NOMO-1 treated with dmso at 0.1 percent for 144 hours (cell line): ENCODE measurements at regions not wholly inside any gene's neighbourhood (a gene's known extent, or its start where the extent isn't known, plus 50 kb on each side); places are given as distances from the start of the nearest gene placed in this dataset.
"Not testable (repeated sequence)": the region's sequence is repeated elsewhere in the genome, so short reads cannot be mapped to it uniquely, and the experiment has no call there.

Experiments
- DNase-seq: peaks from one replicate; lab custom pipeline; 2025; ENCODE audit not compliant: unreplicated experiment; lab: John Stamatoyannopoulos, UW

GRCh38 chr2:187610450-187610849, 56.2 kb upstream of the TFPI start:
- not testable (repeated sequence) for DNase-seq

- no peak for DNase-seq
These were observed 58.6 kb upstream of the TFPI start for GRCh38 chr2:187612857-187613256.

GRCh38 chr2:187614756-187615155, 60.5 kb upstream of the TFPI start:
- no peak for DNase-seq

DNA sequence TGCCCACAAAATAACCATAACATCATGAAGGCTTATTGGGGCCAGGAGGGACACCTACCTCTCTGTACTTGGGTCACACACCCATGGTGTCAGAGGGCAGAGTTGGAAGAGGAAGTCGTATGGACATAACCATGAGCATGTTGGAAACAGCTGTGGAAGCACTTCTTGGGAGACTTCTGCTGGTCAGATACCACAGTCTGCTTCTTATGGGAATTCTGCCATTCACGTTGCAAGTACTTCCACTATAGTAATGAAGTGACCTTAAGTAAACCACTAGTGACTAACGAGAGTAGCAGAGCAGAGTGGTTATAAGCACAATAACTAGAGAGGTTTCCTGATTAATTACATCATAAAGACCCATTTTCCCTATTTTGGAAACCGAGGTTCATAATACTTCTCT, 61.1 kb upstream of the TFPI start:
- no peak for DNase-seq

DNA sequence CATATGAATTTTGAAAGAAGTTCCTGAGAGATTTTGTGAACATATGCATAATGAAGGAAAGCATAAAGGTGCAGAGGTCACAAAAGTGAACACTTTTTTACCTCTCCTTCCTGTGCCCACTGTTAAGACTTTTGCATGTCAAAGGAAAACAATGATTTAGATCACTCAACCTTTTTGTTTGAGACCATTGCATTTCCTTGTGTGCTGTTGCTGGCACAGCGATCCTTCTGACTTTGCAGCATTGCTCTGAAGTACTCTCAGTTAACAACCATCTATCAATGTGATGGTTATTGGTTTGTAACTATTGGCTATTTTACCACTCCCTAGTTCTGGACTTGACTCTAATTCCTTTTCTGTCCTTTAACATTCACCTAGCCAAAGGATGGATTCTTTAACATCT, 61.7 kb upstream of the TFPI start:
- no peak for DNase-seq

DNA sequence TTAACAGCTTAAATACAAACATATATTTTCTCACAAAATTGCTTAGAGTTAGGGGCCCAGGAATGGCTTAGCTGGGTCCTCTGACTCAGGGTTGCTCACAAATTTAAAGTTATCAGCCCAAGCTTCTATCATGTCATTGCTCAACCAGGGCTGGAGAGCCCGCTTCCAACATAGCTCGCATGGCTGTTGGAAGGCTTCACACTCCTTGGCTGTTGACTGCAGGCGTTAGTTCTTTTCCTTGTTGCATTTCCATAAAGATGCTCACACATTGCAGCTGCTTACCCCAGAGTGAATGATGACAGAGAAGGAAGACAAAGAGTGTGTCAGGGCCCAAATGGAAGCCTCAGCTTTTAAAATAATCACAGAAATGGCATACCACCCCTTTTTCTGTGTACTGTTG, 62.9 kb upstream of the TFPI start:
- no peak for DNase-seq

DNA sequence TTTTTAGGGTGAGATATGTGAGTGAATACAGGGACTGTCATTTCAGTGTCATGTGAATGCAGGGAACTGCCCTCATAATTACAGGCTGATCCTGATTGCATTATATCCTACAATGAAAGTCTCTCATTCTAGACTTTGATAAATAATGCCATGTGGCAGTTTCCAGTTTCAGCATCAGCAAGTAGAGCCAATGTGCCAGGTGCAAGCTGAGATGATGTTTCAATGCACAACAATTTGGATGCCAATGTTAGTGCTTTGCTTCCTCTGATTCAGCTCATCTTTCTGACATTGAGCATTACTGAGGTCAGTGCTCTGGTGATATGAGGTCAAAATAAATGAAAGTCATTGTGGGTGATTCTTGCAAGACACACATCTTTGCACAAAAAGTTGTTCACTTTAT, 63.7 kb upstream of the TFPI start:
- DNase-seq: no peak

DNA sequence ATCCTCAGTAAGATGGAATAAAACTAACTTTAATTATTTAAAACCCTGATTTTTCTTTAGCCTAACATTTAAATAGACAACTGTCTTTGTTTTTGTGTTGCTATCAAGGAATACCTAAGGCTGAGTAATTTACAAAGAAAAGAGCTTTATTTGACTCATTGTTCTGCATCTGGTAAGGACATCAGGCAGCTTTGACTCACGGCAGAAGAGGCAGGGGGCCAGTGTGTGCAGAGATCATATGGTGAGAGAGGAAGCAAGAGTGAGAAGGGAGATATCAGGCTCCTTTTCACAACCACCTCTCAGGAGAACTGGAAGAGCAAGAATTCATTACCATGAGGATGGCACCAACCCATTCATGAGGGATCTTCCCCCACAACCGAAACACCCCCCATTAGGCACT, 64.6 kb upstream of the TFPI start:
- DNase-seq: no peak

DNA sequence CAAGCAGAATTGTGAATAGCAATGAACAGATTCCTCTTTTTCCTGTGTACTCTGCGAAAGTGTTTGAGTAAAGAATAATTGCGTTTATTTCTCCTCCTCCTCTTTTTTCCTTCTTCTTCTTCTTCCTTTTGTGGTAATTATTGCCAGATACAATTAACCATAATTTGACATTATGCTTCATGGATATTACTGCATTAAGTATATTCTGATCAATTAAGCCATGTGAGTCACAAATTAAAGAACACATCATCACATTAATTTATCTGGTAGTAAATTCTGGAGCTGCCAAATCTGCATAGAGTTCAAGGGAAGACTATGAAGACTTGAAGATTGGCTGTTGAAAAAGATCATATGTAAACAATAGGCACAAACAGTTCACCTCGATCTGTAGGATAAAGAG, 72.9 kb upstream of the TFPI start:
- DNase-seq: no peak

GRCh38 chr2:187636731-187637391, 82.6 kb upstream of the TFPI start:
- not testable (repeated sequence) for DNase-seq

- DNase-seq: not testable (repeated sequence)
These were observed 83.1 kb upstream of the TFPI start for GRCh38 chr2:187637392-187637740.

- not testable (repeated sequence) for DNase-seq
These were observed 83.5 kb upstream of the TFPI start for GRCh38 chr2:187637771-187638170.

- DNase-seq: no peak
These were observed 84.6 kb upstream of the TFPI start for GRCh38 chr2:187638840-187639239.

GRCh38 chr2:187640926-187641510, 86.8 kb upstream of the TFPI start:
- DNase-seq: no peak

GRCh38 chr2:187642498-187642897, 88.3 kb upstream of the TFPI start:
- DNase-seq: no peak

DNA sequence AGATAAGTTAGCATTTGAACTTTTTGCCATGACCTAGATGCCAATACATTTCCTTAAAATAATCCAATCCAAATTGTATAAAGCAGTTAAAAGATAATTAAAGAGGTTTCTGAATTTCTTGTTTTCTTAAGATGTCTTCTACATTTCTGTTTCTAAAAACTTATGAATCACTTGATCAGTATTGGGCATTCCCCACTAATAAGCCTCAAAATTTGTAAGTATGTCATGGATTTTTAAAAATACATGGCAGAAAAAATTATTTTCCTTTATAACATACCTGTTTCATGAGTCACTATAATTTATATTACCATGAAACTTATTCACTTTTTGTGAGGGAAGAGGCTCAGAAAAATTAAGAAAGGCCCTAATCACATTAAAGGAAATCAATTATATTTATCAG, 90.3 kb upstream of the TFPI start:
- DNase-seq: no peak

DNA sequence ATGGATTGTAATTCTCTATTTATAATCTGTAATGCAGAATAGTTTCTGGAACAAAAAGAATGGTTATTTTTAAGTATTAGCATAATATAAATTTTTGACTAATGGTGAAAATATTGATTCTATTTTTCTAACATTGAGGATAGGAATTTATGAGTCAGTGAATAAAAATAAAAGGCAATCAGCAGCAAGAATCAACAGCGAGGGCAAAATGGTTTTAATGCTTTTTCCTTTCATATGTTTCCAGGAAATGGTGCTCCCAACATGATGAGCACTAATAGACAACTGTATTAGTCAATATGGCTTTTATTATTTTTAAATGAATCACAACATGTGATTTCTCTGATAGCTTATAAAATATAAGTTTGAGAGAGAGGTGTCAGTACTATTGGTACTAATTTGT, 90.7 kb upstream of the TFPI start:
- DNase-seq: no peak

GRCh38 chr2:187646556-187646955, 92.3 kb upstream of the TFPI start:
- DNase-seq: no peak

DNA sequence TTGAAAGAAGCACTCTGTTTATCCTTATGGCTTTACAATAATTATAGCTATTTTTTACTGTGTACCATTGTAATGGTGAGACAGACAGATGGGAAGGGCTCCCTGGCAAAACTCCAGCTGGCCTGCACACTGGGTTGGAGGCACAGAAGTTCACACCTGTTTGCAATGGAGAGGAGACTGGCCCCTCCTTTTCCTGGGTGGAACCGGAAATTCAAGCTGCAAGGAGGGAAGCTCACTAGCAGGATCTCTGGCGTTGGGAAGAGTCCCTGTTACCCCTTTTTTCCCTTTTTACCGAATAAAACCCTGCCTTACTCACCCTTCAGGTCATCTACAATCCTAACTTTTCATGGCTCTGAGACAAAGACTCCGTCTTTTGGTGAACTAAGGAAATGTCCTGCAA, 100.3 kb upstream of the TFPI start:
- DNase-seq: no peak

DNA sequence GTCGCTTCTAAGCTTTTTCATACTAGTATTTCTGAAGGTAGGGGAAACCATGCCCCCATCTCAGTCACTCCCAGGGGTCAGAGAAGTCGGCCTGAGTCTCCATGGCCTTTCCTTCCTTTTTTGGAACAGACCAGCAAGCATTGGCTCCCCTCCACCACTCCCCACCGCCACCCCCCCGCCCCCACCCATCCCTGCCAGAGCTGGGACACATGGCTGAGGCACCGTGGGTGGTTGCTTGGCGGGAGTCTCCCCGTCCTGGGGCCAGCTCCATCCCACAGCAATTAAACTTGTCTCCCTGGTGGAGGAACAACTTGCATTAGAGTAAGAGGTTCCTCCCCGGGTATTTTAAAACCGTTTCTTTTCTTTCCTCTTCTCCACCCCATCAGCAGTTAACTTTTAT, 100.8 kb upstream of the TFPI start:
- DNase-seq: no peak

DNA sequence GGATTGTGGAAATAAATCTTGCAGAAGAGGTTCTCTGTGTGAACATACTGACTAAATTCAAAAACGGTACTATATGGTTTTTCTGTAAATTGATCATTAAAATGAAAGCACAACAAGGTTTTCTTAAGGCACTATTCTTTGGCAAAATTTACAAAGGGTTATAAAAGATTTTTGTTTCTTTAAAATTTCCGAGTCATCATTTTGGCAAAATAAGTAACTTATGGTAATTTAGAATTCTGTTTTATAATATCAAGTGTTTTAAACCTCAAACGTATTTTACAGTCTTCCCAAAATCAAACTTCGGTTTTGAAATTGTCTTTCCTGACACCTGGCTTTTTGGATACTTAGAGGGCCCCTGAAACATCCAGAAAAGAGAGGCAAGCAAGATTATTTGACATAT, 101.9 kb upstream of the TFPI start:
- DNase-seq: no peak

- DNase-seq: no peak
These were observed 104.8 kb upstream of the TFPI start for GRCh38 chr2:187658952-187659525.

DNA sequence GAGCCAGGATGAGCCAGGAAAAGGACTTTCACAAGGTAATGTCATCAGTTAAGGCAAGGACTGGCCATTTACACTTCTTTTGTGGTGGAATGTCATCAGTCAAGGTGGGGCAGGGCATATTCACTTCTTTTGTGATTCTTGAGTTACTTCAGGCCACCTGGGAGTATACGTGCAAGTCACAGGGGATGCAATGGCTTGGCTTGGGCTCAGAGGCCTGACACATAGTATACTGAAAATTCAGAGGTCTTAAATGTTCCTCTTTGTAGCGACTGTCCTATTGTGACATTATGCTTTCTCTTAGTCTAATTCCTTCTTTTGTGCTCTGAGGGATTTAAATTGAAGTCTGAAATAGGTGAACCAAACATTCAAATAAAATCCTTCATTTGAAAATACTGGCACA, 121.8 kb upstream of the TFPI start:
- not testable (repeated sequence) for DNase-seq
